ENCODE measurements at regions not wholly inside any gene's neighbourhood (a gene's known extent, or its start where the extent isn't known, plus 50 kb on each side); places are given as distances from the start of the nearest gene placed in this dataset.

GRCh38 chr2:78766459-78766858, 259.0 kb upstream of the REG3G start:
- ChIA-PET POLR2A (no interaction called here), CTCF (interaction anchor here (1.1 kb wide), 1 partner anchor 215 kb away, joined by 3 read pairs; no protein-coding TSS in a partner anchor)
- Mint-ChIP-seq H3K27ac (no peak overlapping the region), H3K4me3 (no peak overlapping the region), H3K9me3 (peaks cover 21% of the 10 kb centered on the region), H3K36me3 (ENCODE audit: low read depth) (peaks cover 2% of the 10 kb centered on the region), H3K4me1 (no peaks in the 10 kb centered on the region), H3K27me3 (no peaks in the 10 kb centered on the region)
- no peak for DNase-seq

GRCh38 chr2:78768016-78768415, 257.5 kb upstream of the REG3G start:
- no peak overlapping the region for H3K27ac Mint-ChIP-seq
- CTCF ChIA-PET = interaction anchor here (1.5 kb wide), 1 partner anchor 23 kb away, joined by 4 read pairs; no protein-coding TSS in a partner anchor
- no peaks in the 10 kb centered on the region for H3K27me3 Mint-ChIP-seq
- H3K36me3 Mint-ChIP-seq (ENCODE audit: low read depth) = no peaks in the 10 kb centered on the region
- H3K4me1 Mint-ChIP-seq = no peaks in the 10 kb centered on the region
- POLR2A ChIA-PET = no interaction called here
- H3K4me3 Mint-ChIP-seq = no peak overlapping the region
- peaks cover 7% of the 10 kb centered on the region for H3K9me3 Mint-ChIP-seq
- DNase-seq = no peak

DNA sequence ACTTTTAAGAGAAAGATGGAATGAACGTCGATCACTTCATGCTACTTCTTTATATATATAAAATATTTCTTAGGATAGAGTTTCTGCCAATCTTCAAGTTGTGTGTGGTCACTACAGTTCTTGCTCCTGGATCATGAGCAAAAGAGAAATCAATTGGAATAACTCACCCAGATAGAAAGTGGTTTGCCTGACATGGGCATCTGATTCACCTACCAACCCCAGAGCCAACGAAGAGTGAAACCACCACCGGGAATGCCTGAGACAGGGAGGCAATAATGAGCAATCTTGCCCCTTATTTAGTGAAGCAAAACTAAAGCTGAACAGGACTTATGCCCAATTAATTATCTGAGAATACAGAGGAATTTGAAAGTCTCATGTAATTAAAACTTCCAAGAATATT, 250.2 kb upstream of the REG3G start:
- CTCF ChIA-PET = no interaction called here
- no peak for DNase-seq
- Mint-ChIP-seq H3K4me3 (no peak overlapping the region), H3K36me3 (ENCODE audit: low read depth) (no peaks in the 10 kb centered on the region), H3K27ac (no peak overlapping the region), H3K27me3 (no peaks in the 10 kb centered on the region), H3K9me3 (peaks cover 8% of the 10 kb centered on the region), H3K4me1 (no peaks in the 10 kb centered on the region)
- POLR2A ChIA-PET = no interaction called here

GRCh38 chr2:78778756-78779510, 246.6 kb upstream of the REG3G start:
- Mint-ChIP-seq H3K36me3 (ENCODE audit: low read depth) (no peaks in the 10 kb centered on the region), H3K4me3 (no peak overlapping the region), H3K4me1 (no peaks in the 10 kb centered on the region), H3K9me3 (peaks cover 6% of the 10 kb centered on the region), H3K27me3 (no peaks in the 10 kb centered on the region), H3K27ac (no peak overlapping the region)
- no peak for DNase-seq
- CTCF ChIA-PET = no interaction called here
- POLR2A ChIA-PET = no interaction called here

GRCh38 chr2:78779761-78780160, 245.7 kb upstream of the REG3G start:
- no peak for DNase-seq
- H3K36me3 Mint-ChIP-seq (ENCODE audit: low read depth) = no peaks in the 10 kb centered on the region
- H3K27ac Mint-ChIP-seq = no peak overlapping the region
- no peak overlapping the region for H3K4me3 Mint-ChIP-seq
- peaks cover 6% of the 10 kb centered on the region for H3K9me3 Mint-ChIP-seq
- ChIA-PET CTCF (no interaction called here), POLR2A (no interaction called here)
- H3K4me1 Mint-ChIP-seq = no peaks in the 10 kb centered on the region
- no peaks in the 10 kb centered on the region for H3K27me3 Mint-ChIP-seq

DNA sequence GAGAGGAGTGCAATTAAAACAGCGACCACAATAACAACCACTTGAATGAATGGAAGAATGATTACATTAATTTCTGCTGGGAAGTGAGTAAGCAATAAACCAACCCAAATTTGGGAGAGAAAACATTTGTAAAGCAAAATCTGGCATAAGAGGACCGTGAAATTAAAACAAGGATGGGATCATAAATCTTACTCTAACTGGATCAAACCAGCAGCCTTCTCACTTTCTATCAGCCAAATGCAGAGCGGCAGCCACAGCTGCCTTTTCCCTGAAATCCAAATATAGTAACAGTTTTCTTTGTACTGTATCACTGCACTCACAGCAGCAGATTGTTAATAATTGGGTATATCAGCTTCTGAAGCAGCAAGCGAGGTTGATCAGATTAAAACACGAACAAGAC, 245.2 kb upstream of the REG3G start:
- no peaks in the 10 kb centered on the region for H3K27me3 Mint-ChIP-seq
- H3K4me3 Mint-ChIP-seq = no peak overlapping the region
- H3K9me3 Mint-ChIP-seq = peaks cover 6% of the 10 kb centered on the region
- POLR2A ChIA-PET = no interaction called here
- CTCF ChIA-PET = no interaction called here
- H3K36me3 Mint-ChIP-seq (ENCODE audit: low read depth) = no peaks in the 10 kb centered on the region
- no peaks in the 10 kb centered on the region for H3K4me1 Mint-ChIP-seq
- no peak overlapping the region for H3K27ac Mint-ChIP-seq
- no peak for DNase-seq

- no peak for DNase-seq
- H3K27ac Mint-ChIP-seq = no peak overlapping the region
- POLR2A ChIA-PET = no interaction called here
- no peaks in the 10 kb centered on the region for H3K36me3 Mint-ChIP-seq (ENCODE audit: low read depth)
- peaks cover 6% of the 10 kb centered on the region for H3K9me3 Mint-ChIP-seq
- CTCF ChIA-PET = no interaction called here
- H3K27me3 Mint-ChIP-seq = no peaks in the 10 kb centered on the region
- H3K4me1 Mint-ChIP-seq = no peaks in the 10 kb centered on the region
- H3K4me3 Mint-ChIP-seq = no peak overlapping the region
Observed at GRCh38 chr2:78780864-78781583, 244.5 kb upstream of the REG3G start.

- no peak overlapping the region for H3K27ac Mint-ChIP-seq
- DNase-seq = no peak
- ChIA-PET CTCF (no interaction called here), POLR2A (no interaction called here)
- H3K36me3 Mint-ChIP-seq (ENCODE audit: low read depth) = no peaks in the 10 kb centered on the region
- H3K9me3 Mint-ChIP-seq = peaks cover 7% of the 10 kb centered on the region
- H3K27me3 Mint-ChIP-seq = no peaks in the 10 kb centered on the region
- no peaks in the 10 kb centered on the region for H3K4me1 Mint-ChIP-seq
- no peak overlapping the region for H3K4me3 Mint-ChIP-seq
Observed at GRCh38 chr2:78782196-78782595, 243.3 kb upstream of the REG3G start.

DNA sequence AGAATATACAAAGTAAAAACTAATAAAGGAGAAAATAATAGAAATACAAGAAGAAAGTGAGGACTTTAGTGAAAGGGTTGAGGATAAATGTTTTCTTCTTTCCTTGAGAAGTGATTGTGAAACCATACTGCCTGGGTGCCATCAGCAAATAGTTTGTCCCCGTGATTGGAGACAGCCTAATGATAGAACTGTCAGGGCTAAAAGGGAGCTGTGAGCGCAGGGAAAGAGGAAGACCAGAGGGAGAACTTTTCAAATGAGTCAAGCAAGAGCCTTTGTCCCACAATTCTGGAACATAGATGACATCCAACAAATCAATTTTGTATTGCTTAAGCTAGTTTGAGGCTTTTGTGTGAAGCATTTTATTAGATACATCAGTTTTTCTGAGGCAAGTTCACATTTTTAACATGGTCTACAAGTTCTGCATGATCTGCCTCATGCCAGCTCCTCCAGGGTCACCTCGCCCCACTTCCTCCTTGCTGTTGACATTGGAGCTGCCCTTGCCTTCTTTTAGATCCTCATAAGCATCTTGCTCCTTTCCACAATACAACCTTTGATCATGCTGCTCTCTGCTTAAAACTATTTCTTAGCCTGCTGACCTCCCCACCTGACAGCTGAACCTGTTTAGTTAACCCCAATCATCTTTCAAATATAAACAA, 213.4 kb upstream of the REG3G start:
- no peaks in the 10 kb centered on the region for H3K9me3 Mint-ChIP-seq
- no peaks in the 10 kb centered on the region for H3K36me3 Mint-ChIP-seq (ENCODE audit: low read depth)
- H3K4me1 Mint-ChIP-seq = no peaks in the 10 kb centered on the region
- H3K27ac Mint-ChIP-seq = no peak overlapping the region
- no peaks in the 10 kb centered on the region for H3K27me3 Mint-ChIP-seq
- no peak overlapping the region for H3K4me3 Mint-ChIP-seq
- ChIA-PET POLR2A (no interaction called here), CTCF (no interaction called here)
- DNase-seq = no peak

- Mint-ChIP-seq H3K27me3 (no peaks in the 10 kb centered on the region), H3K4me3 (no peak overlapping the region)
Observed at GRCh38 chr2:78814331-78814986, 211.0 kb upstream of the REG3G start.

GRCh38 chr2:78817430-78817829, 208.1 kb upstream of the REG3G start:
- ChIA-PET POLR2A (no interaction called here), CTCF (no interaction called here)
- Mint-ChIP-seq H3K27me3 (no peaks in the 10 kb centered on the region), H3K4me3 (no peak overlapping the region), H3K4me1 (no peaks in the 10 kb centered on the region), H3K27ac (no peak overlapping the region), H3K36me3 (ENCODE audit: low read depth) (no peaks in the 10 kb centered on the region), H3K9me3 (no peaks in the 10 kb centered on the region)
- DNase-seq = no peak

More at GRCh38 chr2:78814331-78814986, 211.0 kb upstream of the REG3G start:
- POLR2A ChIA-PET = no interaction called here
- H3K36me3 Mint-ChIP-seq (ENCODE audit: low read depth) = no peaks in the 10 kb centered on the region
- no peak overlapping the region for H3K27ac Mint-ChIP-seq
- no peaks in the 10 kb centered on the region for H3K9me3 Mint-ChIP-seq
- no peaks in the 10 kb centered on the region for H3K4me1 Mint-ChIP-seq
- CTCF ChIA-PET = interaction anchor here (0.5 kb wide), 1 partner anchor 905 kb away, joined by 3 read pairs; no protein-coding TSS in a partner anchor
- DNase-seq = no peak

DNA sequence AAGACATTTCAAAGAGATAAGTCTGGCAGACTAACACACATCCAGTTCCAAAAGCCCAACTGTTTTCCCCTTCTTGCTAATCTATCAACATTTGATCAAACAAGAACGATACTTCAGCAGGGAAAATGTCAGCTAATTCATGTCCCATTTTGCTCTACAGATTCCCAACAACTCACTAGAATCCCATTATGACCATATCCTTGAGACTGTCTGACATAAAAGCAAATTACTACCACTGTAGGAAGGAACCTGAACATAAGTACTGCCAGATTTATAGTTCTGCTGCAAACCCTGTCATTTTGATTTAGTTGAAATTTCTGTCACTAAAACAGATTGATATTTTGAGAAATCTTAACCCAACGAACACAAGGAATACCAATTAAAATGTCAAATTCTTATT, 193.0 kb upstream of the REG3G start:
- Mint-ChIP-seq H3K27me3 (no peaks in the 10 kb centered on the region), H3K9me3 (no peaks in the 10 kb centered on the region), H3K4me1 (no peaks in the 10 kb centered on the region), H3K4me3 (no peak overlapping the region), H3K27ac (no peak overlapping the region), H3K36me3 (ENCODE audit: low read depth) (no peaks in the 10 kb centered on the region)
- CTCF ChIA-PET = no interaction called here
- no peak for DNase-seq
- POLR2A ChIA-PET = no interaction called here

DNA sequence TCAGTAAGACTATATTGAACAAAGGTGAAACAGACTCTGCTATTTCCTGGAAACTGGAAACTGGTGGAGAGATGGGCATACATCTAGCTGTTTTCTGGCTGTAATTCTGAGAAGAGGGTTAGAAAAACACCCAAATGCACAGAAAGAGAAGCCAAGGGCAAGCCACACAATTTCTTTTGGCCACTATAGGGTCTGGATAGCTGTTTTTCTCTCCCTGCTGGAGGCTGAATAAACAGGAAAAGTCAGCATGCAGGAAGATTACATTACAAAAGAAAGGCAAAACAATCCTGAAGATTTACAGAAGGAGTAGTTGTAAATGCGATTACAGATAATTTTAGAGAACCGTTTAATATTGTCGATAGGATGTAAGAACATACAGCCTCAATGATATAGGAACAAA, 186.2 kb upstream of the REG3G start:
- DNase-seq = no peak
- Mint-ChIP-seq H3K27ac (no peak overlapping the region), H3K36me3 (ENCODE audit: low read depth) (no peaks in the 10 kb centered on the region), H3K4me3 (no peak overlapping the region), H3K9me3 (no peaks in the 10 kb centered on the region), H3K27me3 (no peaks in the 10 kb centered on the region), H3K4me1 (no peaks in the 10 kb centered on the region)
- POLR2A ChIA-PET = no interaction called here
- CTCF ChIA-PET = no interaction called here

Measured in activated CD4-positive, alpha-beta T cell treated with anti-CD3 and anti-CD28 coated beads, Interleukin-2, amount 10 ng/mL, durations not matched to agents 7 days and 5 days (primary cell).